Fibroblast of lung (primary cell): ENCODE measurements at regions not wholly inside any gene's neighbourhood (a gene's known extent, or its start where the extent isn't known, plus 50 kb on each side); places are given as distances from the start of the nearest gene placed in this dataset.
A peak's percentile ranks its signal among the peaks of the same experiment; 100 is the strongest.

Experiments used
- DNase-seq, 2 donors: peaks; one replicate each; pipeline versions ENCODE4 v3.0.0 to v3.0.0-alpha.2; 2010; ENCODE audit warnings: low read depth in 2 of 2
- H2AFZ ChIP-seq: 2 replicates; pipeline ENCODE4 v1.5.1; 2012; ENCODE audit warnings: low read length, control low read depth, inconsistent platforms
- H3K27ac ChIP-seq: 2 replicates; pipeline ENCODE4 v1.5.1; 2011; ENCODE audit warnings: low read length, control low read depth; ENCODE audit not compliant: insufficient read depth
- H3K27me3 ChIP-seq: 2 replicates; pipeline ENCODE4 v1.5.1; 2011; ENCODE audit warnings: mild to moderate bottlenecking, low read length; ENCODE audit not compliant: control insufficient read depth, insufficient read depth
- H3K36me3 ChIP-seq: 2 replicates; pipeline ENCODE4 v1.5.1; 2011; ENCODE audit warnings: low read length; ENCODE audit not compliant: control insufficient read depth, insufficient read depth
- H3K4me1 ChIP-seq: 2 replicates; pipeline ENCODE4 v1.5.1; 2011; ENCODE audit warnings: low read length; ENCODE audit not compliant: control insufficient read depth, insufficient read depth; ENCODE audit errors: extremely low read depth
- H3K4me2 ChIP-seq: 2 replicates; pipeline ENCODE4 v1.5.1; 2011; ENCODE audit warnings: low read length, control low read depth; ENCODE audit not compliant: insufficient read depth; ENCODE audit errors: extremely low read depth
- H3K4me3 ChIP-seq, 4 experiments: fragments of 200-600 bp in 1 of 4; sonication (generic) in 1 of 4; replicated peaks in 1 of 4; 2 replicates each; pipeline ENCODE4 v1.5.1; 2011 to 2016; ENCODE audit warnings: low read length in 4 of 4, low read depth in 3 of 4, mild to moderate bottlenecking in 3 of 4, control low read depth in 2 of 4, inconsistent platforms in 1 of 4, mixed read lengths in 1 of 4; ENCODE audit not compliant: insufficient read depth in 1 of 4; ENCODE audit errors: control extremely low read depth in 1 of 4
- H3K79me2 ChIP-seq: 2 replicates; pipeline ENCODE4 v1.5.1; 2012; ENCODE audit warnings: mild to moderate bottlenecking, low read length, inconsistent platforms; ENCODE audit not compliant: control insufficient read depth, insufficient read depth
- H3K9ac ChIP-seq: 2 replicates; pipeline ENCODE4 v1.5.1; 2011; ENCODE audit warnings: mild to moderate bottlenecking, low read length, control low read depth; ENCODE audit not compliant: insufficient read depth
- H3K9me3 ChIP-seq: 2 replicates; pipeline ENCODE4 v1.5.1; 2012; ENCODE audit warnings: low read depth, low read length; ENCODE audit not compliant: control insufficient read depth, insufficient read depth
- H4K20me1 ChIP-seq: 2 replicates; pipeline ENCODE4 v1.5.1; 2011; ENCODE audit warnings: low read length; ENCODE audit not compliant: control insufficient read depth, insufficient read depth; ENCODE audit errors: extremely low read depth
- CTCF ChIP-seq, 2 donors: IDR thresholded peaks in 1 of 2; conservative IDR thresholded peaks in 1 of 2; 1 replicate in 1 of 2; 2 replicates in 1 of 2; pipeline ENCODE4 v1.5.1; 2011 to 2012; ENCODE audit warnings: low read length in 2 of 2, control low read depth in 1 of 2, inconsistent platforms in 1 of 2, low read depth in 1 of 2, mild to moderate bottlenecking in 1 of 2
- EZH2 ChIP-seq: IDR thresholded peaks from 2 replicates; pipeline ENCODE4 v1.5.1; 2012; ENCODE audit warnings: low read length, control low read depth, mild to moderate bottlenecking; ENCODE audit errors: missing control alignments

DNA sequence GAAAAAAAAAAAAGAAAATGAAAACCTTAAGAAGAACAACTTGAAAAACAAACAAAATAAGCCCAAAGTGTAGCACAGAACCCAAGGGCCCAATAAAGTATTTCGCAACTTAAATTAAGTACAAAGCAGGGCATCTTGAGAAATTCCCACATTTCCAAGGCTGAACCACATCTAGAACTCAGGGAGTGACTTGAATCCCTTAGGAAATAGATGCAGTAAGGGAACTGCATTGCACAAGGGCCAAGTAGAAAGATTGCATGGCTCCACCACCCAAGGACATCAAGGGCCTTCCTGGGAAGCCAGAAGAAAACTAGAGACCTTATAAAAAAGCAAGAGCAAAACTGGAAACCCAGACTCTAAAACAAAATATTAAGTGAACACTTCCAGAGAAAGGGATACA, 352.7 kb downstream of the CXCL12 start:
- H3K4me2 ChIP-seq, result no peak overlapping the region

DNA sequence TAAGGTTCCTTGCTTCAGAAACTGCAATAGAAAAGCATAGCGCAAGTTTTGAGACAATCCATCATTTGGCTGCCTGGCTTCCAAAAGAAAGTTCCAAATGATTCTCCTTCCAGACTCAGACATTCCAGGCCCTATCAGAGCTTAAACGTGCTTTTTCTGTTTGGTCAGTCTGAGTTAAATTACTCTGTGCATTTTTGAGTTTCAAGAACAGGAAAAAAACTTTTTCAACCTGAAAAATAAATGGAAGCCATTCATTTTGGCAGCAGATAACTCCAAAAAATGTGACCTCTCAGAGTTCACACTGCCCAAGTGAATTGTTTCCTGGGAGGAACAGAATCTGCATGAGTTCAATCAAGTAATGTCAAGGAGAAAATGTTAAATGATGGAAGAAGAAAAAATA, 354.2 kb downstream of the CXCL12 start:
- Histone ChIP-seq H3K36me3 (no peaks in the 10 kb centered on the region), H4K20me1 (no peaks in the 10 kb centered on the region), H3K27ac (no peak overlapping the region), H2AFZ (no peak overlapping the region), H3K9ac (no peak overlapping the region), H3K4me3 (no peak overlapping the region), H3K27me3 (no peaks in the 10 kb centered on the region), H3K9me3 (no peaks in the 10 kb centered on the region), H3K4me2 (no peak overlapping the region), H3K79me2 (no peaks in the 10 kb centered on the region), H3K4me1 (no peaks in the 10 kb centered on the region)
- DNase-seq, result peak in 1 of 2 donors; percentile 79
- TF ChIP-seq EZH2 (no peak), CTCF (conservative IDR thresholded peaks at IDR 0.05 in 1 of 2, IDR thresholded peaks at IDR 0.05 in 1 of 2; ENCODE audit: low read depth in 1 of 2, low read length in 2 of 2) (no peak)

More for the DNA sequence above, 352.7 kb downstream of the CXCL12 start:
- no peaks in the 10 kb centered on the region for H3K36me3 ChIP-seq
- H3K79me2 ChIP-seq, result no peaks in the 10 kb centered on the region
- peak in 1 of 2 donors; percentile 14 for DNase-seq
- no peak overlapping the region for H3K27ac ChIP-seq
- H3K9me3 ChIP-seq, result no peaks in the 10 kb centered on the region
- no peaks in the 10 kb centered on the region for H3K4me1 ChIP-seq
- H4K20me1 ChIP-seq, result no peaks in the 10 kb centered on the region
- no peaks in the 10 kb centered on the region for H3K27me3 ChIP-seq
- no peak overlapping the region for H2AFZ ChIP-seq
- H3K4me3 ChIP-seq, result no peak overlapping the region
- TF ChIP-seq EZH2 (no peak), CTCF (conservative IDR thresholded peaks at IDR 0.05 in 1 of 2, IDR thresholded peaks at IDR 0.05 in 1 of 2; ENCODE audit: low read depth in 1 of 2, low read length in 2 of 2) (no peak)
- no peak overlapping the region for H3K9ac ChIP-seq

DNA sequence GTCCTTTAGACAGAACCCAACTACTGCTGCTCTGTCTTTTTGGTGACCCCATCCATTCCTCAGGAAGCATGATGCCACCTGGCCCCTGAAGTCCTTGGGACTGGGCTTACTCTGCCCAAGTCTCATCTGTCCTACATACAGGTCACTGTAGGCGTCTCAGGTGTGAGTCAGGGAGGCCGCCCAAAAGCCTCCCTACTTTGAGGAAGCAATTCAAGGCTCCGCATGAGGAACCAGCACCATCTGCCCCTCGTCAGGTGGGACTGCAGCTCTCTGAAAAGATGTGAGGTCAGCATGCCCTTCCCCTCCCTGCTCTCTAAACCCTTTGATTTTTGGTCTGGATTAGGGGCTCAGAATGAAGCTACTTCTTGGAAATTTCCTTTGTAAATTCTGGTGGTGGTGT, 354.8 kb downstream of the CXCL12 start:
- Histone ChIP-seq H4K20me1 (no peaks in the 10 kb centered on the region), H3K9ac (no peak overlapping the region)

More for the DNA sequence above, 354.8 kb downstream of the CXCL12 start:
- TF ChIP-seq EZH2, result no peak
- no peak for TF ChIP-seq CTCF (conservative IDR thresholded peaks at IDR 0.05 in 1 of 2, IDR thresholded peaks at IDR 0.05 in 1 of 2; ENCODE audit: low read depth in 1 of 2, low read length in 2 of 2)
- Histone ChIP-seq H3K27ac (no peak overlapping the region), H3K36me3 (no peaks in the 10 kb centered on the region), H3K4me1 (no peaks in the 10 kb centered on the region), H3K4me3 (no peak overlapping the region), H3K79me2 (no peaks in the 10 kb centered on the region), H3K27me3 (peaks cover 2% of the 10 kb centered on the region), H3K4me2 (no peak overlapping the region), H3K9me3 (no peaks in the 10 kb centered on the region), H2AFZ (no peak overlapping the region)
- DNase-seq, result no peak
